GM18498 (cell line): ENCODE measurements at regions not wholly inside any gene's neighbourhood (a gene's known extent, or its start where the extent isn't known, plus 50 kb on each side); places are given as distances from the start of the nearest gene placed in this dataset.
"Not testable (repeated sequence)": the region's sequence is repeated elsewhere in the genome, so short reads cannot be mapped to it uniquely, and the experiment has no call there.

ENCODE experiments used
- ATAC-seq: cut with Tn5 transposase; IDR thresholded peaks from one replicate; pipeline ENCODE4 v1.9.1; 2021; ENCODE audit warnings: mild to moderate bottlenecking, moderate library complexity; ENCODE audit not compliant: unreplicated experiment

DNA sequence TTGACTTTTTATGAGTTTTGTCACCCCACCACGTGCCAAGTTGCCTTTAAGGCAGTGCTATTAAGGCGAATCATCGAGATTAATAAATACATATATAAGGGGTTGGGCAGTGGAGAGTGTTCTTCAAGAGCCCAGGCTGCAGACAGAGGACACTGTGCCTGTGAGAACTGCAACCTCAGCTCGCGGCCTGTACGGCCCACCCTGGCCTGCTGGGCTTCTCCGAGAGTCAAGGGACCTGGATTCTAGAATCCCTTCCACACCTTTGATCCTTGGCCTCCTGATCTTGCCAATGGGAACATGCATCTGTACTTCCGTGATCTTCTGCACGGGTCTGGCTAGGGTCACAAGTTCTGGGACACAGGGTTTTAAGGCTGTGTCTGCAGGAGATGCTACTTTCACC lies 54.5 kb downstream of the IRX5 start:
- no peak for ATAC-seq

DNA sequence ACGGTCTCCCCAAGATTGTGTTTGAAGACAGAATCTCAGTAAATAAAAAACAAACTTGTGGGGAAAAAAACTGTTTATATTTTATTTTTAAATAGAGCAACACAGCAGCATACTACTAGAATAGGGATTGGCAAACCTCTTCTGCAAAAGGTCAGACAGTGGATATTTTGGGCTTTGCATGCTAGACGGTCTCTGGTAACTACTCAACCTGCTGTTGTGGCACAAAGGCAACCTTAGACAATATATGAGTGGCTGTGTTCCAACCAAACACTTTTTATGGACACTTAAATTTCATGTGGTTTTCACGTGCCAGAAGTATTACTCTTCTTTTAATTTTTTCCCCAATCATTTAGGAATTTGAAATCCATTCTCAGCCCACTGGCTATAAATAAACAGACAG lies 55.0 kb downstream of the IRX5 start:
- ATAC-seq: no peak

DNA sequence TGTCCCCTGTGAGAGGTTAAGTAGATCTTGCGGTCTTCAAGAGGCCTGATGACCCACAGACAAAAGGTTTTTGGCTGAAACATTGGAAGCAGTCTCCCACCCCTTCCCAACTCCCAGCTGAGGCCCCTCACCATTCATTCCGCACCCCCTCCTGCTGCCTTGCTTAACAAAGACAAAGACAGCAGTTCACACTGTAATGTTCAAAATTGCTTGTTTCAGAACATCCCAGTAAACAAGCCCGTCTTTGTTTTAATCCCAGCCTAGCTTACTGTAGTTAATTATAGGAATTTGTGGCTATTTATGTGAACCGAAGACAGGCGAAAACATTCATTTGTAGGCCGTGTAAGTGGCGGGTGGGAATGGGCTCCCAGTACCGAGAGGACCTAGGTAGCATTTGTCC lies 55.7 kb downstream of the IRX5 start:
- ATAC-seq: no peak

DNA sequence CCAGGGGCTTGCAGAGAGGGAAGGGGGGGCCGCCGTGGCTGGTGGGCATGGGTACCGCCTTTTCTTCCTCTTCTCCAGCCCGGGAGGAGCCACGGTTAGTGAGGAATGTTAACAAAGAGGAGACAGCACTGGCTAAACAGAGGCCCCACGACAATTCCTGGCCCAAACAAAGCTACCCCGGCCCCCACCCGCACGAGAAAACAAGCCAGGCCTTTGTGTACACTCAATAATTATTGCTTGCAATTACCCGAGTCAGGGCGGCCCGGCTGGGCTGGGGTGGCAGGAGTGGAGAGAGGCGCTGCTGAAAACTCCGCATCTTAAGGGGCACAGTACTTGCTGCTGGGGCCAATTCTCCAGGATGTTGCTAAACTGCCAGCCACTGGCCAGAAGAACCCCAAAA lies 56.4 kb downstream of the IRX5 start:
- no peak for ATAC-seq

DNA sequence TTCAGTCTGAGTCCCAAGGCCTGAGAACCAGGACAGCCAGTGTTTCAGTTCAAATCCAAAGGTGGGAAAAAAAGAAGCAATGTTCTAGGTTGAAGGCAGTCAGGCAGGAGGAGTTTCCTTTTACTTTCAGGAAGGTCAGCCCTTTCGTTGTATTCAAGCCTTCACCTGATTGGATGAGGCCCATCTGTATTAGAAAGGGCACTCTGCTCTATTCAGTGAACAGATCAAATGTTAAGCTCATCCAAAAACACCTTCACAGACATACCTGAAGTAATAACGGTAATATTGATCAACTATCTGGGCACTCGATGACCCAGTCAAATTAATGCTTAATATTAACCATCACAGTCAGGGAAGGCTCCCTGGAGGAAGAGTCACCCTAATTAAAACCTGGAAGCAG lies 60.9 kb downstream of the IRX5 start:
- no peak for ATAC-seq

DNA sequence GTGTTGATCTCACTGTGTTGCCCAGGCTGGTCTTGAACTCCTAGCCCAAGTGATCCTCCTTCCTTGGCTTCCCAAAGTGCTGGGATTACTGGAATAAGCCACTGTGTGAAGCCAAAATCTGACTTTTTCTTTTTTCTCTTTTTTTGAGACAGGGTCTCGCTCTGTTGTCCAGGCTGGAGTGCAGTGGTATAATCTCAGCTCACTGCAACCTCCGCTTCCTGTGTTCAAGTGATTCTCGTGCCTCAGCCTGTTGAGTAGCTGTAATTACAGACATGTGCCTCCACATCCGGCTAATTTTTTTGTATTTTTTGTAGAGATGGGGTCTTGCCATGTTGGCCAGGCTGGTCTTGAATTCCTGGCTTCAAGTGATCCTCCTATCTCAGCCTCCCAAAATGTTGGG lies 61.3 kb downstream of the IRX5 start:
- not testable (repeated sequence) for ATAC-seq

DNA sequence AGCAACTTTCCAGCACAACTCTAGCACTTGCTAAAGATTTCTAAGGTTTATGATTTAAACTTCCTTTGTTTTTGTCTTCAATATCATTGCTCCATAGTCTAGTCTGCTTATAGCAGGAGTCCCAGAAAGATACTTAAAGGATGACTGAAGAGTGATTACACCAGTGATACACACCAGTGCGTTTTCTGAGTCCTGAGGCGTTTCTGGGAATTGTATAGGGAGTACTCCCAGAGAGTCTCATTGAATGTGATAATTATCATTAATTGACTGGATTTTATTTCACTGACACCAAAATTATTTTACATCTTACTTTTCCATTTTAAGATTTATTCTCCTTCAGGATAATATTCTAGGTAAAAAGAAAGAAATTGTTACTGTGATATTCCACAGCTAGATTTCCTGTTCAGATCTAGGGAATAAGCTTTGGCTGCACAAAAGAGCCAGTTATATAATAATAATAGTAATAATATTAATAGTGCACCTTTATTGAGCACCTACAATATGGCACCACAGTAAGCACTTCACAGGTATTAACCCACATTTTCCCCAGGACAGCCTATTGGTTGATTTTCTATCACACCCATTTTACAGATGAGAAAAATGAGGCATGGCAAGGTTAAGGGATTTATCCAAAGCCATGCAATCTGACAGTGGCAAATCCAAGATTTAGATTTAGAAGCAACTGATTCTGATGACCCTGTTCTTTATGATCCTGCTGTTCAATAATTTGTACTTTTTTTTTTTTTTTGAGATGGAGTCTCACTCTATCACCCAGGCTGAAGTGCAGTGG lies 62.6 kb downstream of the IRX5 start:
- ATAC-seq: no peak

DNA sequence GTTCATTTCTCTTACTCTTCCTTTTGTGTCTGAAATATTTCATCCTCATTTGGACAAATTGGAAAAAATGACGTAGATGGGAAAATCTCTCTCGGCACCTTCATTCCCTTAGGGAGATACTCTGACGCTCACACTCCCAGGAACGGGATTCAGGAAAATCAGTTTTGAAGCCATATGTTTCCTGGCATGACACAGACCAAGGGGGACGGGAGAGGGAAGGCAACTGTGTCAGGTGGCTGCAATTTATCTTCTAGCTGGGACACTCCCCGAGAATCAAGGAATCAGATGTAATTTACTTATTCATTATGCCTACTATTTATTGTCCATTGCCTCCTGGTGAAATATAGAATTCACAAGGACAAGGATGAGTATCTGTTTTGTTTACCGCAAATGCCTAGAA lies 65.5 kb downstream of the IRX5 start:
- ATAC-seq: no peak

DNA sequence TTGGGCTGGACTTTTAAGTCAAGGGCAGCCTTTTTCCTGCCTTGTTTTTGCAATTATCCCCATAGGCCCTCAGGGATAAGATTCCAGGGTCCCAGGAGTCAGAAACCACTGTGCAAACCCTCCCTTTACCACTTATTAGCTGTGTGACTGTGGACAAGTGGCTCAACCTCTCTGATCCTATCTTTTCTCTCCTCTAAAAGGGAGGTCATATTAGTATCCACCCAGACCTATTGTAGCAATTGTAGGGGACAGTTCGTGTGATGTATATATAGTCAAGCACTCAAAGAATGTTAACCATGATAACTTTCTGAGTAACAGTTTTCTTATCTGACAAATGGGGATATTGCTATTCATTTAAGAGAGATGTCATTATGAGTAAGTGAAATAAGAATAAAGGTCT lies 68.2 kb downstream of the IRX5 start:
- no peak for ATAC-seq

DNA sequence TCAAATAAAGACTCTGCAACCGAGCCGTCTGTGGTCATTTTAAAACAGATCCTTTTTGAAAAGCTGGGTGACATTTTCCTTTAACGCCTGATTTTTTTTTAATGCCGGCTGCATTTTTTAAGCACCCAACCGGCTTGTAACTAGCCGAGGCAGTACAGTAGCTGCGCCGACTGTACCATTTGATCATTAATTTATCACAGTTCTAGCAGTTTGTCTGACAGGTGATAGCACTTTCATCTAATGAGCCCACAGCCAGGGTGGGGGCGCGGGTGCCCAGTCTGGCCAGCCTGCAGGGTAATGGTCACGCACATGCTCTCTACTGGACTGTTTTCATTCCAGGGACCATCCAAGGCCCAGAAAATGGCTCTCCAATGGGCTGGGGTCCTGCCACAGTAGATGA lies 68.8 kb downstream of the IRX5 start:
- ATAC-seq: no peak

DNA sequence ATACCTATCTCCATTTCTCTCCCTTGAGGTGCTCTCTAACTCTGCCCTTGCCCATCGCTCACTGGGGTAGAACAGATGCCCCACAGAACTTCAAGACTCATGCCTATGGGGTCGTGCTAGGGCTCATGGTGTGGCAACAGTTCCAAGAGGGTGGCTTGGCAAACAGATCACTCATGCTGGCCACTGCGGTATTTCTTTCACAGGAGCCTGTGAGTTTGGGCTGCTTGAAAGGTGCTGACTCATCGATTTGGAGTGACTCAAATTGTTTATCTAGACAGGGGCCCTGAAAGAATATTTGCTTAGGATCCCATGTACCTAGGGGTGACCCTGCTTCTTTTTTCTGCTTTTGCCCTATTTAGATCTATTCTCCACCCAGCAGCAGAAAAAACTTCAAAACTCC lies 69.9 kb downstream of the IRX5 start:
- no peak for ATAC-seq

DNA sequence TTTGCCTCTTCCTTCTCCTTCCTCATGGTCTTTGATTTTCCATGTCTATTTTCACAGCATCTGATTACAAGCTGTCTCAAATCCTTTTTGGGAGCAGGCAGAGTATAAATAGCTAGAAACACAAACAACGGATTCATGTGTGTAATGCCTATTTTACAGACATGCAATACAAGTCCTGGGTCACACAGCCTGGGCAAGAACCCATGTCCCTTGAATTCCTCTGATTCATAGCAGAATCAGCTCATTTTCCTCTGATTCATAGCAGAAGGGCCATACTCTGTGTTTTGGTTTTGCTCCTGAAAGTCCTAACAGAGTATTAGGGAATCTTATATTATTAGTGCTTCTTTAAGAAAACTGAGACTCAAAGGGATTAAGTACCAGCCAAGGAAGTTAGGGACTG lies 71.3 kb downstream of the IRX5 start:
- no peak for ATAC-seq

DNA sequence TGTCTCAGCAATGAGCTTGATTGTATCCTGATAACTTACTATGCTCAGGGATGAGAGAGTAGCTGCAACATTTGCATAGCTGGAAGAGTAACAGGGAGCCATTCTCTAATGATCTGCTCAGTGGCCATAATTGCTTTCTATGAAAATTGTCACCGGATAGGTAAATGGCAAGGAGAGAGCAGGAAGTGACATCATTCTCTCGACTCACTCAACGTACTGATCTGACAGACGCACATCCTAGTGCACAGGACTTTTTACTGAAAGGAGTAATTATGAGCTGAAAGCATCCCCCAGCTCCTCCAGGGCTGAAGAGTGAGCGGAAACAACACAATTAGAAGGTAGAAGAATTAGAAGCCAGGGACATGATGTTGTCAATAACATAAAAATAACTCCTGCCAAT lies 71.8 kb downstream of the IRX5 start:
- no peak for ATAC-seq

DNA sequence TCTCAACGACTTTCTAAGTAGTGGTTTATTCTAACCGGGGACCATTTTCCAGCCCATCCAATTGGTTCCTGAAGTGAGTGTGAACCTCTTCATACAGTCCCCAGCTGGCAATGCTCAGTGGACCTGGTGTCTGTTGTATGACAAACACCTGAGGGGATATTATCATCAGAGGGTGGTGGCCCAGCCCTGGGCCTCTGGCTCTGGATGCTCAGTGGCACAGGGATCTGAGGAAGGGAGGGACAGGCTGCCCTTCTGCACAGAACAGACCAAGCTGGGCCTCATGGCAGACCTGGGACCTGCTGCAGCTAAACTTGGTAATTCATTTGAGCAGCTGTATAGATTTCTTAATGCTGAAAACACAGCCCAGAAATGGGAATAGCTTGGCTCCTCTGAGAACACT lies 72.6 kb downstream of the IRX5 start:
- no peak for ATAC-seq

DNA sequence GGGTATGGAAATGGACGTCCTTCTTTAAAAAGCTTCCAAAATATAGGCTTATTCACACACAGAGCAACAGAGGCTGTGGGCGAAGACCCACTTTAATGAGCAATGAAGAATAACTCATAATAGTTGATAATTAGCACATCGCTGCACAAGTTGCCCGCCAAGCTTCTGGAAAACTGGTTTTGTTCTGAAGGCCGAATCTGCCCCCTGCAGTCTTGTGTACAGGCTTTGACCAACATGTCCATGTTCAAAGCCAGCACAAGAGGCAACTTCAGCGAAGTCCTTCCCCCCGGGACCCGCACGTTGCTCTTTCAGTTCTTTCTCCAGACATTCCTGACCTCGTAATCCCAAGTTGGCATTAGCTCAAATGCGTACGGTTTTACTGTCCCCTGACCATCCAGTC lies 73.3 kb downstream of the IRX5 start:
- ATAC-seq: no peak

DNA sequence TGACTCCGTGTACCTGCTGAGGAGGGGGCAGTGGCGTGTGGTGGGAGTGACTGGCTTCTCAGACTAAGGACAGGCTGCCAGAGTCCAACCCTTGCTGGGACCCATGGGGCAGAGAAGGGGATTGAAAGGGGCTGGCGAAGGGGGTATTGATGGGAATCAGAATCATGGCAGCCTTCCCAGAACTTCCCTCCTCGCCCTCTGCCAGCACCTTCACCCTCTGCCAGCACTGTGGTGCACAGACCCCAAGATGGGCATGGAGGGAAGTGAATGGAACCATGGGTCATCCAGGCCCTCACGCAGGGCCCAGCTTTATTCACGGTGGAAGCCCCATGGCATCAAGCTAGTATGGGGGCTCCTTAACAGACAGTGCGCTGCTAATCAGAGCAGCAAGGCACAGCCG lies 76.8 kb downstream of the IRX5 start:
- ATAC-seq: no peak

DNA sequence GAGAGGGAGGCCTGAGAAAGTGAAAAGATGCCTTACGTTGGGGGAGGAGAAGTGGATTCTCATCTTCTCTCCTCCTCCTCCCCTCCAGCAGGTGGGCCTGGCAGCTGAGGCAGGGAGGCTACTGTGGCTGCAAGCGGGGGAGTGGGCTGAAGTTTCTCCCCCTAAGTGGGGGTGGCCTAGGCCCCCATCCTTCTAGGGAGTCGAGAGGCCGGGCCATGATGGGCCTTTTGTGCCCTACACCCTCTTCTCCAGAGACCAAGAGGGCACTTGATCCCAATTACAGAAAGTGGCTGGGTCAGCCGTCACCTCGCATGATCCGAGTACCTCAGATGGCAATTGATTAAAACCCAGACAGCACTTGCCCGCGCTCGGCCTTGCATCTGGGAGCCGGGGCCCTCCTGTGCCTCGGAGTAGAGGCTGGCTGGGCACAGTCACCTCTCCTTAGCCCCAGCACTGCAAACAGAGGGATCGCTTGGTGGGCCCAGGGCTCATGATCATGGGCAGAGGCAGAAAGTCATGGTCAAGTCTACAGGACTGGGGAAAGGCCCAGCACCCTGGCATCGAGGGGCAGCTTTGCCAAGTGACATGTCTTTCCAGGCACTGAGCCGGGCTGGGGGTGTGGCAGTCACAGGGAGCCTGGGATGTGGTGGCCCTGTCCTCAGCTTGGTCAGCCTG lies 78.3 kb downstream of the IRX5 start:
- ATAC-seq: no peak

DNA sequence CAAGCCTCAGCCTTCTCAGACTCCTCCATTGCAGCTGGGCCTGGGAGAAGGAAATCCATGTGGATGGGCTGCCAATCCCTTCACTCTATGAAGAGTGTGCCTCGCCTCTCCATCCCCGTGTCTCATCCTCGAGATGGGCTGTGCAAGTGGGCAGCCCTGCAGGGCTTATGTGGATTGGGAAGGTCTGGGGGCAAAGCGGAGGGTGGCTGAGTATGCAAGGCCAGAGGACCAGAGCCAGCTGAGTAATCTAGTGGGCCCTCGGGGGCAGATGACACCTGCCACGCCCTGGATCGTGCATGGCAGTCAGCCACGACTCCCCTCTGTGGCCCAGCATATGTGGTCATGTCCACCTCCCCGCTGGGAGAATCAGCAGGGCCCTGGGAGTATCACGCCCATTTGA lies 78.9 kb downstream of the IRX5 start:
- no peak for ATAC-seq

DNA sequence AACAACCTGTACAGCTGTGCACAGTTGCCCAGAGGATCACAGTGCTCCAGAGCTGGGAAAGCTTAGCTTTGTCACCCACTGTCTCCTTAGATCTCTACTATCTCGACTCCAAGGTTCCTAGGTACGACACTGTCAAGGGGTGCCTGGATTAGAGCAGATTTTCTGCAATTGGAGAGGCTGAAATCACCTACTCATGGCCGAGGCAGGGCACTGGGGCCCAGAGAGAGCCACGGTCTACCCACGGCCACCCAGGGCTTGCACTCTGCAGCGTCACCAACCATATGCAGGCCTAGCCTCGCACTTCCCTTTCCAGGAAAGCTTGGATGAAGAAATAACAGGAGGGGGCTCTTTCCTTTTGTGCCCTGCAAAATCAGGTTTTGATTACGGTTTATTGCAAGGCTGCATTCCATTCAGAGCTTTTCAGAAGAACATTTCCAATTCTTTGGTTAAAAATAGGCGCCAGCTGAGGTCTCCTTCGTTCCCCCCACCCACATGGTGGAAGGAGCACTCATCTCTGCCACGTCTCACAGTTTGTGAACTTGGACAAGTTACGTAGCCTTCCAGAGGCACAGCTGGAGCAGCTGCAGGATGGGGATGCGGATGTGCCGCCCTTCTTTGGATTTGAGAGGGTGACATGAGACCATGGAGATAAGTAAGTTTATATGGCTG lies 80.0 kb downstream of the IRX5 start:
- no peak for ATAC-seq

DNA sequence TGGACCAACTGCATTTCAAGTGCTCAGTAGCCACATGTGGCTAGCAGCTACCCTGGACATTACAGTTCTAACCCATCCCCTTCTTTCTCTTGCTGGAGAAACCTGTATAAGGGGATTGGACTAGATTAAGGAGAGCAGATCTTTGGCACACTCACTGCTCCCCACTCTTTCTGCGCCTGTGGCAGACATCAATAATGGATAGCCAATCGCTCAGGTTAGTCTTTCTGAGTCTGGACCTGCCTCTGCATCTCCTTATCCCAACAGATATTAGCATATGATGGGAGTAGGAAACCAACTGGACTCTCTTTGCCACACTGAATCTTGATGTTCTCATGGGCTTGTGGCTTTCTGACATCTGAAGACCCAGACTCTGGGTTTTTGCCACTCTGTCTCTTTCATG lies 81.7 kb downstream of the IRX5 start:
- no peak for ATAC-seq

DNA sequence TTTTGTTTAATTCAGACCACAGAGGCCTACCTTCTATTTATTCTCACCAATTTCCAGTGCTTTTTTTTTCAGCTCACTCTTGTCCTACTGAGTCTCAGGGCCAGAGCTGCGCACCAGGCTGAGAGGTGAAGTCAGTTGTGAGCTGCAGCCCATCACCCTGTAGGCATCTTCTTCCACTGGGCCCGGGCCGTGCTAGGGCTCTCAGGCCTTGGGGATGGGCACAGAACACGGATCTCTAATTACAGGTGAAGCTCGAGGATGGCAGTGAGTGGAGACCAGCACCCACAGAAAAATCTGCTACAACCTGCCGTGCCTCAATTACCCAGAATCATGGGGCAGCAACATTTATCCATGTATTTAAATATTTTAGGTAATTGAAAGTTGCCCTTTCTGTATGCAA lies 82.1 kb downstream of the IRX5 start:
- ATAC-seq: no peak

DNA sequence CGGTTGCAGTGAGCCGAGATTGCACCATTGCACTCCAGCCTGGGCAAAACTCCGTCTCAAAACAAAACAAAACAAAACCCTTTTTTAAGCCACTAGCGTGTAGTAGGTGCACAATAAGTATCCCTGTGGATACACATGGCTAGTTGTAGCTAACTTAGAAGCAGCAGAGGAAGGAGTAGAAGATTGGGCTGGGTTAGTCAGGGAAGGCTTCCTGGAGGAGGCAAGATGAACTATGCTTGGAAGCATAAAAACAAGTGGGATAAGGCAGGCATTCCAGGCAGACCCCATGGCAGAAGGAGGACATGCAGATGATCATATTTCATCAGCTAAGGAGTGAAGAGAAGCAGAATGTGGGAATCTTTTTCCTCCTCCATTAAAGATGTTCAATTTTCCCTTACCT lies 83.4 kb downstream of the IRX5 start:
- ATAC-seq: no peak
